Natural killer cell (primary cell): ENCODE measurements at regions not wholly inside any gene's neighbourhood (a gene's known extent, or its start where the extent isn't known, plus 50 kb on each side); places are given as distances from the start of the nearest gene placed in this dataset.

Experiments used
- ATAC-seq, 3 donors: fragments of 150-1000 bp in 2 of 3; fragments of 200-7000 bp in 1 of 3; cut with Tn5 transposase; 1 replicate in 1 of 3; 2 replicates in 2 of 3; pipeline ENCODE4 v1.10.0; 2021; ENCODE audit warnings: mild to moderate bottlenecking in 2 of 3, moderate library complexity in 2 of 3
- DNase-seq, 2 donors: peaks; one replicate each; pipeline versions ENCODE4 v3.0.0 to v3.0.0-alpha.2; 2013 to 2021; ENCODE audit warnings: mixed read lengths in 1 of 2
- H3K27ac ChIP-seq: one replicate; pipeline ENCODE4 v1.5.1; 2013; ENCODE audit warnings: mild to moderate bottlenecking, low read length
- H3K27me3 ChIP-seq: one replicate; pipeline ENCODE4 v1.6.1; 2013; ENCODE audit warnings: low read length; ENCODE audit not compliant: control insufficient read depth, insufficient read depth
- H3K36me3 ChIP-seq: one replicate; pipeline ENCODE4 v1.6.1; 2013; ENCODE audit warnings: low read length; ENCODE audit not compliant: control insufficient read depth, insufficient read depth
- H3K4me1 ChIP-seq: one replicate; pipeline ENCODE4 v1.6.1; 2013; ENCODE audit warnings: low read length; ENCODE audit not compliant: control insufficient read depth, insufficient read depth
- H3K4me3 ChIP-seq: one replicate; pipeline ENCODE4 v1.5.1; 2013; ENCODE audit warnings: low read length
- H3K9me3 ChIP-seq: one replicate; pipeline ENCODE4 v1.6.1; 2013; ENCODE audit warnings: low read length; ENCODE audit not compliant: control insufficient read depth, insufficient read depth
- H3K27ac Mint-ChIP-seq, 2 donors: one replicate each; pipeline ENCODE4 v1.8.0; 2022; ENCODE audit warnings: mild to moderate bottlenecking in 2 of 2, mixed read lengths in 2 of 2, moderate library complexity in 1 of 2
- H3K27me3 Mint-ChIP-seq, 2 donors: one replicate each; pipeline ENCODE4 v1.8.0; 2022; ENCODE audit warnings: low read depth in 2 of 2, mixed read lengths in 2 of 2
- H3K36me3 Mint-ChIP-seq: one replicate; pipeline ENCODE4 v1.8.0; 2022; ENCODE audit warnings: mixed read lengths
- H3K4me1 Mint-ChIP-seq, 2 donors: one replicate each; pipeline ENCODE4 v1.8.0; 2022; ENCODE audit warnings: mixed read lengths in 2 of 2
- H3K4me3 Mint-ChIP-seq: one replicate; pipeline ENCODE4 v1.8.0; 2022; ENCODE audit warnings: mild to moderate bottlenecking, moderate library complexity, mixed read lengths
- H3K9me3 Mint-ChIP-seq, 2 donors: one replicate each; pipeline ENCODE4 v1.8.0; 2022; ENCODE audit warnings: mixed read lengths in 2 of 2
- WGBS: methylation state at CpG from one replicate; pipeline ENCODE4 v1.1.7; 2013; ENCODE audit warnings: missing lambda C conversion rate; ENCODE audit not compliant: insufficient coverage; 5-methylcytosine and 5-hydroxymethylcytosine counted together
- intact Hi-C: fragments of 100-400 bp; cut with micrococcal nuclease; formaldehyde crosslinking; loops from one replicate; pipeline ENCODE4 v1.14.2; 2022
- TF ChIP-seq, protein P1 (sequence below): fragments of 200-600 bp; IDR thresholded peaks from one replicate; pipeline ENCODE4 v1.8.0; 2022; ENCODE audit warnings: antibody characterized with exemption

DNA sequence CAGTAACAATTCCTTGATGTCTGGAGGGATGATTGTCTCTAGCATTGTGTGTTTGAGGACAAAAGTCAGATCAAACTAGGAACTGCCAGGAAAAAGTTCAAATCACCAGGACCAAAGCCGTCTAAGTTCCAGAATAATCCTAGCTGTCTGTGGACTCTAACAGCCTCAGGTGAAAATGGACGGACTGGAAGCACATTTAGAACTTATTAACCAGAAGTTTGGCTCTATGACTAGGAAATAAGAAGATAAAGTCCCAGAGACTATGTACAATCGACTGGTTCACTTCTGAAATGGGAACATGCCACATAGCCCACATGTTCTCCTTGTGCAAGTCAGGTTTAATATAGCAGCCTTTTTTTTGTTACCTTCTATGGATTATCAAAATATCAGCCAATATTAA is 50.6 kb upstream of the SGO1 start:
- ATAC-seq (no peak), DNase-seq (no peak)
- no peaks in the 10 kb centered on the region for H3K4me1 Mint-ChIP-seq
- H3K4me3 ChIP-seq, result no peak overlapping the region
- H3K36me3 ChIP-seq, result no peaks in the 10 kb centered on the region
- TF ChIP-seq, protein P1, sequence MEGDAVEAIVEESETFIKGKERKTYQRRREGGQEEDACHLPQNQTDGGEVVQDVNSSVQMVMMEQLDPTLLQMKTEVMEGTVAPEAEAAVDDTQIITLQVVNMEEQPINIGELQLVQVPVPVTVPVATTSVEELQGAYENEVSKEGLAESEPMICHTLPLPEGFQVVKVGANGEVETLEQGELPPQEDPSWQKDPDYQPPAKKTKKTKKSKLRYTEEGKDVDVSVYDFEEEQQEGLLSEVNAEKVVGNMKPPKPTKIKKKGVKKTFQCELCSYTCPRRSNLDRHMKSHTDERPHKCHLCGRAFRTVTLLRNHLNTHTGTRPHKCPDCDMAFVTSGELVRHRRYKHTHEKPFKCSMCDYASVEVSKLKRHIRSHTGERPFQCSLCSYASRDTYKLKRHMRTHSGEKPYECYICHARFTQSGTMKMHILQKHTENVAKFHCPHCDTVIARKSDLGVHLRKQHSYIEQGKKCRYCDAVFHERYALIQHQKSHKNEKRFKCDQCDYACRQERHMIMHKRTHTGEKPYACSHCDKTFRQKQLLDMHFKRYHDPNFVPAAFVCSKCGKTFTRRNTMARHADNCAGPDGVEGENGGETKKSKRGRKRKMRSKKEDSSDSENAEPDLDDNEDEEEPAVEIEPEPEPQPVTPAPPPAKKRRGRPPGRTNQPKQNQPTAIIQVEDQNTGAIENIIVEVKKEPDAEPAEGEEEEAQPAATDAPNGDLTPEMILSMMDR, result no peak
- no peak overlapping the region for H3K27ac Mint-ChIP-seq
- no peak overlapping the region for H3K4me3 Mint-ChIP-seq
- H3K27ac ChIP-seq, result no peak overlapping the region
- peaks cover 3% of the 10 kb centered on the region for H3K36me3 Mint-ChIP-seq
- no peaks in the 10 kb centered on the region for H3K4me1 ChIP-seq
- intact Hi-C loops, result no loop called here
- H3K9me3 Mint-ChIP-seq, result no peaks in the 10 kb centered on the region
- H3K27me3 ChIP-seq, result no peaks in the 10 kb centered on the region
- no peaks in the 10 kb centered on the region for H3K9me3 ChIP-seq
- 89% methylated on average over 3 of the region's 3 CpGs for WGBS
- peaks cover 0 to 3% of the 10 kb centered on the region in 2 donors for H3K27me3 Mint-ChIP-seq
